ENCODE measurements at regions not wholly inside any gene's neighbourhood (a gene's known extent, or its start where the extent isn't known, plus 50 kb on each side); places are given as distances from the start of the nearest gene placed in this dataset.

- TF ChIP-seq GATA3 (IDR thresholded peaks at IDR 0.05; ENCODE audit: low read depth, low read length) (no peak), GATA2 (IDR thresholded peaks at IDR 0.05; ENCODE audit: low read depth, low read length) (no peak)
These were observed 178.0 kb upstream of the KL start for GRCh38 chr13:32837973-32838927.

Data from SH-SY5Y (cell line).